Heart left ventricle (tissue), 16 donors: ENCODE measurements at regions not wholly inside any gene's neighbourhood (a gene's known extent, or its start where the extent isn't known, plus 50 kb on each side); places are given as distances from the start of the nearest gene placed in this dataset.

Experiments
- ATAC-seq, 4 donors: fragments of 200-7000 bp; cut with Tn5 transposase; one replicate each; pipeline ENCODE4 v1.9.1; 2020 to 2022; ENCODE audit warnings: moderate library complexity in 4 of 4, mild to moderate bottlenecking in 3 of 4, moderate number of reproducible peaks in 1 of 4
- DNase-seq, 5 donors: peaks; one replicate each; pipeline ENCODE4 v3.0.0-alpha.2; 2020
- H3K27ac ChIP-seq, 12 donors: fragments of 200-600 bp; sonication (generic) in 4 of 12; one replicate each; pipeline versions ENCODE4 v1.5.0 to v1.8.0; 2016 to 2022; ENCODE audit warnings: mild to moderate bottlenecking in 2 of 12
- H3K27me3 ChIP-seq, 9 donors: fragments of 200-600 bp; sonication (generic) in 2 of 9; one replicate each; pipeline versions ENCODE4 v1.5.1 to v1.8.0; 2016 to 2022; ENCODE audit warnings: mild to moderate bottlenecking in 3 of 9
- H3K36me3 ChIP-seq, 9 donors: fragments of 200-600 bp; sonication (generic) in 2 of 9; one replicate each; pipeline versions ENCODE4 v1.5.0 to v1.8.0; 2018 to 2022; ENCODE audit warnings: mild to moderate bottlenecking in 2 of 9
- H3K4me1 ChIP-seq, 12 donors: fragments of 200-600 bp; sonication (generic) in 4 of 12; one replicate each; pipeline versions ENCODE4 v1.5.0 to v1.8.0; 2016 to 2022; ENCODE audit warnings: mild to moderate bottlenecking in 3 of 12
- H3K4me3 ChIP-seq, 12 donors: fragments of 200-600 bp; sonication (generic) in 4 of 12; one replicate each; pipeline versions ENCODE4 v1.5.0 to v1.8.0; 2017 to 2022; ENCODE audit warnings: mild to moderate bottlenecking in 9 of 12, moderate library complexity in 4 of 12
- H3K9me3 ChIP-seq, 12 donors: fragments of 200-600 bp; sonication (generic) in 4 of 12; one replicate each; pipeline versions ENCODE4 v1.5.0 to v1.8.0; 2016 to 2022; ENCODE audit warnings: mild to moderate bottlenecking in 1 of 12
- POLR2A ChIP-seq, 2 donors: fragments of 450-650 bp; IDR thresholded peaks; one replicate each; pipeline ENCODE4 v1.6.1; 2017; ENCODE audit warnings: antibody characterized with exemption in 2 of 2, mild to moderate bottlenecking in 2 of 2, moderate library complexity in 2 of 2
- WGBS, 4 donors: extraction: QIAGEN DNeasy Blood & Tissue Kit in 2 of 4; methylation state at CpG; one replicate each; pipeline versions ENCODE4 v1.1.5 to v1.1.7; 2013 to 2018; 5-methylcytosine and 5-hydroxymethylcytosine counted together
- intact Hi-C, 10 donors: fragments of 100-400 bp; cut with DNase I; formaldehyde crosslinking; loops; one replicate each; pipeline versions ENCODE4 v1.11.1 to v1.14.2; 2022
- TF ChIP-seq, protein P1 (sequence below), 12 donors: fragments of 200-600 bp; sonication (generic) in 4 of 12; IDR thresholded peaks; one replicate each; pipeline versions ENCODE4 v1.5.0 to v1.8.0; 2018 to 2022; ENCODE audit warnings: antibody characterized with exemption in 12 of 12, mild to moderate bottlenecking in 5 of 12
- donor health status: ischemic (EF 13 %, LVEDD 7.1; RV severe dilation, severe dysfunction).
- donor health status: healthy with polysubstance abuse.
- donor health status: DM: no; HTN: yes; CAD: no.
- donor health status: DM: no; HTN: no; CAD: no.
- donor health status: ischemic (EF 25% LVEDD 6.9; RV normal size, moderate dysfunction).
- donor health status: ischemic (EF 25% LVEDD 5.7; RV mildly dilated, moderate dysfunction).
- donor health status: healthy.
- donor health status: DM: yes; HTN: yes; CAD: no.
- donor health status: ischemic (EF 35%, LVEDD 5.7; RV mildly dilated, moderate dysfunction).
- donor health status: nonischemic (EF 11% LVEDD 7.7; RV severe dilation, severe dysfunction).
- donor health status: DM: yes; HTN: yes; CAD: no.
- donor health status: PGD.
- donor health status: ischemic (EF 29% LVEDD 5.4; RV normal size, mild dysfunction).
- donor health status: nonischemic (EF 23%, LVEDD 6.1; RV moderate dilation, normal function).

DNA sequence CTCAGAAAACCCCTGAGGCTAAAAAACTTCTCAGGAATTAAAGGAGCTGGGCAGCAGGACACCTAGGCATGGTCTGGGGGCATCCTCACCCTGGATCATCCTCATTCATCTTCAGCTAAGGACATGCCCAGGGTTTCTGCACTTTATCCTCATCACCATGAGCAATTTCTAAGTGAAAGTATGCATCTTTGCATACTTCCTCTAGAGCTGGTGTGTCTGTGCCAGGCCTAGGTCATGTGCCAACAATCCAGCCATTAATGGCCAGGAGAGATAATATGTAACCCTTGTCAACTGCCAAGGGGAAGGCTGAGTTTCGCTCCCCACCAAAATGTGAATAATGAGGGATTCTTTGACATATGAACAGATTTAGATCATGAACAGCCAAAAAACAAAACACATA, 160.5 kb downstream of the KITLG start:
- Histone ChIP-seq H3K27me3 (no peaks in the 10 kb centered on the region), H3K36me3 (no peaks in the 10 kb centered on the region), H3K27ac (no peak overlapping the region), H3K4me1 (peaks cover 0 to 4% (median 0%) of the 10 kb centered on the region in 12 donors), H3K4me3 (no peak overlapping the region), H3K9me3 (no peaks in the 10 kb centered on the region)
- ATAC-seq (no peak), DNase-seq (no peak)
- intact Hi-C loops: no loop called here
- TF ChIP-seq, protein P1, sequence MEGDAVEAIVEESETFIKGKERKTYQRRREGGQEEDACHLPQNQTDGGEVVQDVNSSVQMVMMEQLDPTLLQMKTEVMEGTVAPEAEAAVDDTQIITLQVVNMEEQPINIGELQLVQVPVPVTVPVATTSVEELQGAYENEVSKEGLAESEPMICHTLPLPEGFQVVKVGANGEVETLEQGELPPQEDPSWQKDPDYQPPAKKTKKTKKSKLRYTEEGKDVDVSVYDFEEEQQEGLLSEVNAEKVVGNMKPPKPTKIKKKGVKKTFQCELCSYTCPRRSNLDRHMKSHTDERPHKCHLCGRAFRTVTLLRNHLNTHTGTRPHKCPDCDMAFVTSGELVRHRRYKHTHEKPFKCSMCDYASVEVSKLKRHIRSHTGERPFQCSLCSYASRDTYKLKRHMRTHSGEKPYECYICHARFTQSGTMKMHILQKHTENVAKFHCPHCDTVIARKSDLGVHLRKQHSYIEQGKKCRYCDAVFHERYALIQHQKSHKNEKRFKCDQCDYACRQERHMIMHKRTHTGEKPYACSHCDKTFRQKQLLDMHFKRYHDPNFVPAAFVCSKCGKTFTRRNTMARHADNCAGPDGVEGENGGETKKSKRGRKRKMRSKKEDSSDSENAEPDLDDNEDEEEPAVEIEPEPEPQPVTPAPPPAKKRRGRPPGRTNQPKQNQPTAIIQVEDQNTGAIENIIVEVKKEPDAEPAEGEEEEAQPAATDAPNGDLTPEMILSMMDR (IDR thresholded peaks at IDR 0.05): no peak
- TF ChIP-seq POLR2A (IDR thresholded peaks at IDR 0.05): no peak
- WGBS, 4 donors: 84 to 93% (median 89%) methylated on average over 1 of the region's 1 CpG

DNA sequence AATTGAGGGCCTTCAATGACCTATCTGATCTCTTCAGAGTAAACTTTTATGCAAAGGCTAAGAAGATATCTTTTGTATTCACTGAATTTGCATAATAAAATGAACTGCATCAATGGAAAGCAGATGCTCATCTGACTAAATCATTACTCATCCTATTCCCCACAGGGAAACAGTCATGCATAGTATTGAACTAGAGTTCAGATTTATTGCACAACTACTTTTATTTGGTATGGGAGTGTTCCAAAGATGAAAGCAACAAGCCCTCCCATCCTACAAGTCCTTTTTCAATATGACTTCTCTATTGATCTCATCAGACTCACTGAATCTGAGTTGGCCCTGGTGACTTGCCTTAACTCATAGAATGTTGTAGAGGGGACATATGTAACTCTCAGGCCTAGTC, 159.8 kb downstream of the KITLG start:
- Histone ChIP-seq H3K4me1 (peaks cover 0 to 4% (median 0%) of the 10 kb centered on the region in 12 donors), H3K9me3 (no peaks in the 10 kb centered on the region), H3K36me3 (no peaks in the 10 kb centered on the region), H3K27ac (no peak overlapping the region), H3K4me3 (no peak overlapping the region), H3K27me3 (no peaks in the 10 kb centered on the region)
- no peak for DNase-seq
- TF ChIP-seq, protein P1 (IDR thresholded peaks at IDR 0.05): no peak
- no peak for TF ChIP-seq POLR2A (IDR thresholded peaks at IDR 0.05)
- ATAC-seq: peak in 2 of 4 donors; percentile 63 to 95
- intact Hi-C loops: no loop called here

GRCh38 chr12:88424791-88425730, 155.2 kb downstream of the KITLG start:
- 92 to 94% (median 93%) methylated on average over 5 of the region's 5 CpGs for WGBS, 4 donors
- Histone ChIP-seq H3K4me3 (no peak overlapping the region), H3K27me3 (no peaks in the 10 kb centered on the region), H3K36me3 (no peaks in the 10 kb centered on the region), H3K9me3 (peaks cover 0 to 18% (median 0%) of the 10 kb centered on the region in 12 donors), H3K4me1 (no peaks in the 10 kb centered on the region), H3K27ac (no peak overlapping the region)
- DNase-seq (no peak), ATAC-seq (no peak)
- TF ChIP-seq, protein P1 (IDR thresholded peaks at IDR 0.05): no peak
- intact Hi-C loops: no loop called here

- Histone ChIP-seq H3K4me1 (peaks cover 0 to 16% (median 0%) of the 10 kb centered on the region in 12 donors), H3K36me3 (no peaks in the 10 kb centered on the region), H3K9me3 (peaks cover 0 to 18% (median 0%) of the 10 kb centered on the region in 12 donors), H3K27me3 (no peaks in the 10 kb centered on the region), H3K27ac (no peak overlapping the region), H3K4me3 (no peak overlapping the region)
- intact Hi-C loops: no loop called here
- no peak for ATAC-seq
- WGBS, 4 donors: 97 to 98% (median 97%) methylated on average over 1 of the region's 1 CpG
- no peak for TF ChIP-seq POLR2A (IDR thresholded peaks at IDR 0.05)
- TF ChIP-seq, protein P1 (IDR thresholded peaks at IDR 0.05): no peak
- no peak for DNase-seq
Observed at GRCh38 chr12:88428350-88428749, 151.9 kb downstream of the KITLG start.
